ENCODE measurements at regions not wholly inside any gene's neighbourhood (a gene's known extent, or its start where the extent isn't known, plus 50 kb on each side); places are given as distances from the start of the nearest gene placed in this dataset.

- no peak for DNase-seq
These were observed 943.8 kb downstream of the TYW1 start for GRCh38 chr7:67940400-67940799.

DNA sequence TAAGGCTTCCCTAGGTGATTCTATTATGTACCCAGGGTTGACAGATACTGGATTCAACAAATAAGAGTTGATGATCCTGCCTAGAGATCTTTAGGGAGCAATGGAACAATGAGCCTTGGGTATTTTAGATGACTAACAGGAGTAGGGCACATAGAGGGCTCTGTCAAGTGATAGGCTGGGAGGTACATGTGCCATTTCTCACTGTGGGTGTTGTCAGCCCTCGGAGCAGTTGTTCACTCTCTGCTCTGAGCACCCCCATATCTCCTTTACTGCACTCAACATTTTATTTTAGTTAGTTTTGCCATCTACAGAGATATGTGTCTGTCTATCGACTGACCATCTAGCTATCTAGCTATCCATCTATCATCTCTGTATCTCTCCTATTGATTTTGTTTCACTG lies 950.6 kb downstream of the TYW1 start:
- no peak for DNase-seq

GRCh38 chr7:67947646-67948045 lies 951.0 kb downstream of the TYW1 start:
- DNase-seq = no peak

- DNase-seq = no peak
These were observed 953.9 kb downstream of the TYW1 start for GRCh38 chr7:67950321-67951083.

GRCh38 chr7:67955061-67955460 lies 958.4 kb downstream of the TYW1 start:
- DNase-seq = no peak

DNA sequence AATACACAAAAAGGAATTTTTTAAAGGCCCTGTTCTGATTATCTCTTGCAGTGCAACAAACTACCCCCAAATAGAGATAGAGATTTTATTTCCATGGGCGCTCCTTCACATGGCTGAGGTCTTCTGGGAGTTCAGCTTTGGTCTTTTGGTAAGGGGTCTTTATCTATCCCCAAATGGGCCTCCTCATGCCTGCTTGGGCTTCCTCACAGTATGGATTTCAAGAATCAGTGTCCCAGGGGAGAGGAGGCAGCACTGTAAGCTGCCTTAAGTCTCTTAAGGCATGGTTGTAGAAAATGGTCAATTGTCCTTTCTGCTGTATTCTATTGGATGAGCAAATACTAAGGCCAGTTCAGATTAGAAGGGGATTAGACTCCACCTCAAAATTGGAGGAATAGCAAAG lies 966.2 kb downstream of the TYW1 start:
- no peak for DNase-seq

GRCh38 chr7:67976490-67976889 lies 979.9 kb downstream of the TYW1 start:
- no peak for DNase-seq

DNA sequence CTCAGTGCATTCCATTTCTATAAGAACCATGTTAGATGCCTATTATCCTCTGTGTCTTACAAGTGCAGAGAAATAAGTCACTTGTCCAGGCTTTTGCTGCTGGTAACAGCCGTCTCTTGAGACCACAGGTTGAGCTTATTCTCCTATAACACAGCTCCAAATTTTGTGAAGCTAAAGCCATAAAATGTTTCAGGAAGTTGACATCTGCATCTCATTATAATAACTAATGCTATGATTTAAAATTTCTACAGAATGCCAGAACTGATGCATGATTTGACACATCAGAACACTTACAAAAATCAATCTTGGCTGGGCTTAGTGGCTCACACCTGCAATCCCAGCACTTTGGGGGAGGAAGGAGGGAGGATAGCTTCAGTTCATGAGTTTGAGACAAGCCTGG lies 986.9 kb downstream of the TYW1 start:
- DNase-seq = no peak

GRCh38 chr7:67984326-67984725 lies 987.7 kb downstream of the TYW1 start:
- no peak for DNase-seq

- DNase-seq = no peak
These were observed 992.5 kb downstream of the TYW1 start for GRCh38 chr7:67989142-67989541.

GRCh38 chr7:67990003-67990402 lies 993.4 kb downstream of the TYW1 start:
- no peak for DNase-seq

- DNase-seq = no peak
These were observed 994.1 kb downstream of the TYW1 start for GRCh38 chr7:67990716-67991115.

GRCh38 chr7:67992287-67992686 lies 995.7 kb downstream of the TYW1 start:
- DNase-seq = no peak

GRCh38 chr7:68005992-68006391 lies 1009.4 kb downstream of the TYW1 start:
- DNase-seq = no peak

DNA sequence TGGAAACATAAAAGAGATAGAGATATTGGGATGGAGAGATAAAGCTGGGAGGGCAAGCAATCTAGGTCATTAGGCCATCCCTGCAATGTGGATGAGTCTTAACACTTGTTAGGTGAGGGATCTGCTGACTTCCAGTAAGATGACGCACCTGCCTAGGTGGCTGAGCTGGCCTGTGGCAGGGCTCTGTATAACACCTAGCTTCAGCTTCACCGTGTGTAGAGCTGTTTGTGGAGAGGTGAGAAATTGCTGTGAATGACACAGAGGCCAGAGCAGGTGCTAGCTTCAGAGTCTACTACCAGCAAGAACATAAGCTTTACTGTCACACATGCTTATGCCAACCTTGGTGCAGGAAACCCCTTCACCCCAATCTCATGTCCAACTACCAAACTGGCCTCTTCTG lies 1010.0 kb downstream of the TYW1 start:
- DNase-seq = no peak

DNA sequence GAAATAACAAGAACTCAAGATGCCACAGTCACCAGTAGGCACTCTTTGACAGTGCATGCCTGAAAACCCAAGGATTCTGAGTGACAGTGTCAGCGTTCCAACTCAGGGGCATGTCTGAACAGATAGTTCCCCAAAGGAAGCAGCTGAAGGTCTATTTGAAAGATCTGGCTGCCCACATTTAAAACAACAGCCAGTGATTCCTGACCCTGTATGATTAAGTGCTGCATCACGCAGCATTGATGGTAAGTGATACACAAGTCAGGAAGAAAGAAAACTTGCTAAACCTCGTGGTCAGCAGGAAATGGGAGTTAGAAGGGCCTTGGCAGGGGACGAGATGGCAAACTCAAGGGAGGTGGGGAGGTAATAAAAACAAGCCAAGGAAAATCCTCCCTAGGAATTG lies 1013.1 kb downstream of the TYW1 start:
- no peak for DNase-seq

DNA sequence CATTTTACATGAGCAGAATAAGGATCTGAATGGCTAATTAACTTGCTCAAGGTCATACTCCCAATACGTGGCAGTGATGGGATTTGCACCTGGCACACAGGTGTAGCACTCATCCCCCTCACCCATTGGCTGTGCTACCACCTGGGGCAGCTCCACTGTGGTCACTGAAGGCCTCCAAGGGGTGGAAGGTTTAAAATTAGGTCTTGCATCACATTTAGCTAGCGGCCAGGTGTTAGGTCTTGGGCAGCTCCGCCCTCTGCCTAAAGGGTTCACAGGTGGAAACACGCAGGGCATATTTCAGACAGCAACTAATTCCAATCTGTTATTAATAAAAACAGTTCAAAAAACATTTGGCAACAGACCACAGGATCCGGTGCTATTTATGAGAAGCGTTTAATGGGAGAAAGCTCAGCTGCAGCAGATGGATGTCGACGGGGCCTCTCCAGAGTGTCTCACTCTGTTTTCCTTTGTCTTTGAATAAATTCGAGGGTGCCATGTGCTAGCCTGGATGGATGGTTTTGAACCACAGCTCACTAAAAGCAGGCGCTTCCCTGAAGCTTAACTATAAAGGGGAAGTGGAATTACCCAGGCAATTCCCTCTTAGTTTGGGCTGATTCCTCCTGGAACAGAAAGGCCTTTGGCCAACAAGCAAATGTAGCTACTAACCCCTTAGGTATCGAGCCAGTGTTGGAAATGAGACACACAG lies 1017.6 kb downstream of the TYW1 start:
- DNase-seq = peak in 1 of 3 experiments; percentile 29

GRCh38 chr7:68015122-68015977 lies 1018.7 kb downstream of the TYW1 start:
- DNase-seq = peak in 1 of 3 experiments; percentile 7

GRCh38 chr7:68015978-68016532 lies 1019.4 kb downstream of the TYW1 start:
- DNase-seq = no peak

DNA sequence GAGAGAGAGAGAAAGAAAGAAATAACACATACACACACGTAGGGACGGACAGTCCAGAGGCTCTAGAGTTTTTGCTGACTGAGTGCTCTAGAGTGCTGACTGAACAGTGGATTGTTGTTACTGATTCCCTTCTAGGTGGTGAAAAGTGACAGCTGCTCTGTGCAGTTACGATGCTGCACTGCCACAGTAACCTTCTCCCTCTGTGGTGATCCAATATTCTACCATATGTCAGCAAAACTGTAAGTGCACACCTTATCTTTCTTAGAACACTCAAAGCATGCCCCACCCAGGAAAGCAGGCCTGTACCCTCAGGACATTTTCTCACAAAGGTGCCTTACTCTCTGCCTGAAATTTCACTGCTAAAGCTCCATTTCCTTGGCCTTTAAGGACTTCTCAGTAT lies 1023.5 kb downstream of the TYW1 start:
- DNase-seq = no peak

DNA sequence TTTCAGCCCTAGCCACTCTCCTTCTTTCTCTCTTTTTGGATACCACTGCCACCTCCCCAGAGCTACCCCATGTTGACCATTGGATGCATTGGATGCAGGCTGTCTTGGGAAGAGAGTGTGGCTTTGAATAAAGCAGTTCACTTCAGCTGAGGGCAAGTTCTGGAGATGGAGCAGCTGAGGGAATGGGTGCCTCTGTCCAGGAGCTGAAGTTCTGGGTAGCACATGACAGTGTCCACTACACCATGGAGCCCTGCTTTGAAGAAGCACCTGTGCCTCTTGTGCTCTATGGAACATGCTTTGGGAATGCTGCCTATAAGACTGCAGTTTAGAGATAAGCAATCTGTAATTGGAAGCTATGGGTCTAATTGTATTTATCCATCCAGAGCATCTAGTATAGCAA lies 1028.7 kb downstream of the TYW1 start:
- DNase-seq = no peak

- DNase-seq = no peak
These were observed 1033.9 kb downstream of the TYW1 start for GRCh38 chr7:68030530-68030929.

Data from NCI-H1417 (cell line).